ENCODE measurements at regions not wholly inside any gene's neighbourhood (a gene's known extent, or its start where the extent isn't known, plus 50 kb on each side); places are given as distances from the start of the nearest gene placed in this dataset.

DNA sequence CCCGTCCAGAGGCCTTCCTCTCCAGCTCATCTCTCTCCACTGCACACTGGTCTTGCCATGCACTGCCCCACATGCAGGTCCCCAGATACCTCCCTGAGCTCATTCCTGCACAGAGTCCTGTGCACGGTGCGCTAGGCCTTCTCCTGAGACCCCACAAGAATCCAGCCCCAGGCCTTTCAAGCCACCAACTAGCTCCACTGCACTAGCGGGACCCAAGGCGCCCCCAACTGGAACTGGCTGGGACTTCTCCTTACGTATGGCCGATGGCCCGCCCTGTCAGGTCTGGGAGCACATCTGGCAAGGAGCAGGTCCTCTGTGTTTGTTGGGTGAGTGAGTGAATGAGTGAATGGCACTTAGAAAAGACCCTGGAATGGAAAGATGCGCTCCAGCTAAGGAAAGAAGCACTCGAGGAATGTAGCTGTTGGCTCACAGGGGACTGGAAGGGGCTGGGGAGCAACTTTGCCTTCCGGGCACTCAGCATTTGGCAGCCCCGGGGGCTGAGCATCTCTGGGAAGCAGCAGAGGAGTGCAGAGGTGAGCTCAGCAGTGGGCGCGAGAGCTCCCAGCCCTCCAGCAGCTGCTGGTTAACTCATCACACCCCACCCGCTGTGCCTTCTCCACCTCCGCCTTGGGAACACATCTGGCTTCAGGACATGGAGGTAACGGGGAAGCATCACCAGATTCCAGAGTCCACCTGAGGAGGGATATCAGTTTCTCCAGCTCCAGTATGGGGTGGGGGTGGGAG is 223.1 kb downstream of the GLI2 start:
- TF ChIP-seq EP300 (IDR thresholded peaks at IDR 0.05) (no peak), POLR2A (IDR thresholded peaks at IDR 0.05) (no peak)
- TF ChIP-seq, protein P1, sequence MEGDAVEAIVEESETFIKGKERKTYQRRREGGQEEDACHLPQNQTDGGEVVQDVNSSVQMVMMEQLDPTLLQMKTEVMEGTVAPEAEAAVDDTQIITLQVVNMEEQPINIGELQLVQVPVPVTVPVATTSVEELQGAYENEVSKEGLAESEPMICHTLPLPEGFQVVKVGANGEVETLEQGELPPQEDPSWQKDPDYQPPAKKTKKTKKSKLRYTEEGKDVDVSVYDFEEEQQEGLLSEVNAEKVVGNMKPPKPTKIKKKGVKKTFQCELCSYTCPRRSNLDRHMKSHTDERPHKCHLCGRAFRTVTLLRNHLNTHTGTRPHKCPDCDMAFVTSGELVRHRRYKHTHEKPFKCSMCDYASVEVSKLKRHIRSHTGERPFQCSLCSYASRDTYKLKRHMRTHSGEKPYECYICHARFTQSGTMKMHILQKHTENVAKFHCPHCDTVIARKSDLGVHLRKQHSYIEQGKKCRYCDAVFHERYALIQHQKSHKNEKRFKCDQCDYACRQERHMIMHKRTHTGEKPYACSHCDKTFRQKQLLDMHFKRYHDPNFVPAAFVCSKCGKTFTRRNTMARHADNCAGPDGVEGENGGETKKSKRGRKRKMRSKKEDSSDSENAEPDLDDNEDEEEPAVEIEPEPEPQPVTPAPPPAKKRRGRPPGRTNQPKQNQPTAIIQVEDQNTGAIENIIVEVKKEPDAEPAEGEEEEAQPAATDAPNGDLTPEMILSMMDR (IDR thresholded peaks at IDR 0.05) = no peak

Measured in stomach (tissue), 4 donors.